HG02759 (cell line): ENCODE measurements at regions not wholly inside any gene's neighbourhood (a gene's known extent, or its start where the extent isn't known, plus 50 kb on each side); places are given as distances from the start of the nearest gene placed in this dataset.
"Not testable (repeated sequence)": the region's sequence is repeated elsewhere in the genome, so short reads cannot be mapped to it uniquely, and the experiment has no call there.

Source experiments
- ATAC-seq: cut with Tn5 transposase; IDR thresholded peaks from one replicate; pipeline ENCODE4 v1.9.1; 2021; ENCODE audit warnings: mild to moderate bottlenecking, moderate library complexity; ENCODE audit not compliant: unreplicated experiment

GRCh38 chr3:181354140-181354539, 357.6 kb upstream of the SOX2 start:
- no peak for ATAC-seq

- ATAC-seq, result no peak
These were observed 354.8 kb upstream of the DNAJC19 start for GRCh38 chr3:181344331-181344730.

DNA sequence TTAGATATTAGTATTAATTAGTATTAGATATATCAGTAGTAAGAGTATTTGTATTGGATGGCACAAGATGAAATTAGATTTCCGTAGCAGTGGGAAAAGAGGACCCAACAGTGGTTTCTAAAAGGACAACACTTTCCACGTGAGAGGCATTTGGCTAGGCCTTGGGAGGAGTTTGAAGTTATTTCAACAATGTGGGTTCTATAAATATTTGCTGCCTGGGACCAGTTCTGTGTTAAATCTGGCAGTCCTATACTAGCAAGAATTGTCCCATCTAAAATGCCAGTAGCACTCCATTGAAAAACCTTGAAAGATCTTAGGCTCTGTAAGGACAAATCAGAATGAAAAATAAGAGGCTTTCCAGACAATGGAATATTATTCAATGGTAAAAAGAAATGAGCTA, 347.1 kb upstream of the DNAJC19 start:
- no peak for ATAC-seq

- no peak for ATAC-seq
These were observed 343.9 kb upstream of the DNAJC19 start for GRCh38 chr3:181333394-181333793.

- ATAC-seq, result no peak
These were observed 341.5 kb upstream of the DNAJC19 start for GRCh38 chr3:181330821-181331563.

DNA sequence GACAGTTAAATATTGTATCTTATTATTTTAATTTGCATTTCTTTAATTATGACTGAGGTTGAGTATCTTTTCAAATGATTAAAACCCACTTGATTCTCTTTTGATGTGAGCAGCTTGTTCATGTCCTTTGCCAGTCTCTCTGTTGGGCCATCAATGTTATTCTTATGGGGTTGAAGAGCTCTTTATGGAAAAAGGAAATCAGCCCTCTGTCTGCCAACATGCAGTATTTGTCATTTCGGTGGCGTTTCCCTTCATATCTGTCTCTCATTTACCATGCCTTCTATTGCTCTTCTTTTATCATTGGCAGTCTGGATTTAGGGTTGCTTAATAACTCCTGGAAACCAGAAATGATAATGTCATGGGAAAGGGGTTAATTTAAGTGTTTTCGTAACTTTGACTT, 340.7 kb upstream of the DNAJC19 start:
- ATAC-seq, result no peak

DNA sequence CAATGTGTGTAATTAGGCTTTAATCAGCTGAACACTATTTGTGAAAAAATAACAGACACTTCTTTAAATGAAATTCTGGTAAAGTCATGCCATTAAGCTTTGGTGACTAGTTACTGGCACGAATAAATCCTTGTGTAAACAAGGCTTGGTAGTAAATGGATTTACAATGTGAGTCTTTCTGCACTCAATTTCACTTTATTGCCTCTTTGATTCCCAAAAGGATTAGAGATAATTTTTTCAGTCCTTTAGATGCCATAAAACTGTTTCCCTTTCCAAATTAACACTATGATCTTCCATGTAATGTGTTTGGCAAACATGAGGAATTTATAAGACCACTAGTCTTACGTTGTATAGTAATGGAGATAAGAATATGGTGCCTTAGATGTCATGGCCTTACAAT, 339.5 kb upstream of the DNAJC19 start:
- ATAC-seq, result no peak

GRCh38 chr3:181328346-181328745, 338.8 kb upstream of the DNAJC19 start:
- no peak for ATAC-seq

GRCh38 chr3:181327349-181327748, 337.8 kb upstream of the DNAJC19 start:
- no peak for ATAC-seq

GRCh38 chr3:181326637-181327223, 337.2 kb upstream of the DNAJC19 start:
- ATAC-seq, result peak; percentile 67

- ATAC-seq, result not testable (repeated sequence)
These were observed 335.0 kb upstream of the DNAJC19 start for GRCh38 chr3:181324516-181324915.

GRCh38 chr3:181318321-181318720, 328.8 kb upstream of the DNAJC19 start:
- no peak for ATAC-seq

DNA sequence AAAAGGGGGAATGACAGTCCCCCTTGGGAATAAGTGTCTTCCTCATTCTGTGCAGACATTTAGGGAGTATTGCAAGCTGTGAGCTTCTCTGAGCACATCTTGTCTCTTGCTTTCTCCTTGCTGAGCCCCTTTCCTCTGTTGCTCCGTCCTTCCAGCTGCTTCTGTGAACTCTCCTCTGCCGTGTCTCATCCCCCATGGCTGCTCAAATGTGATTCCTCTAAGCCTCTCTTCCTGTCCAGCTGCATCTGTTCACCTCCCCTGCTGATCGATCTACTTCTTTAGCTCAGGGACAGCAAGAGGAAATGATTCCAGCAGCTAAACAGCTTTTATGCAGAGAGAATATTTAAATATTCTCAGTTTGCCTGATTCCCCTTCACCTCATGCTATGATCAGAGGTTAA, 328.0 kb upstream of the DNAJC19 start:
- no peak for ATAC-seq

- no peak for ATAC-seq
These were observed 326.9 kb upstream of the DNAJC19 start for GRCh38 chr3:181316482-181316881.

DNA sequence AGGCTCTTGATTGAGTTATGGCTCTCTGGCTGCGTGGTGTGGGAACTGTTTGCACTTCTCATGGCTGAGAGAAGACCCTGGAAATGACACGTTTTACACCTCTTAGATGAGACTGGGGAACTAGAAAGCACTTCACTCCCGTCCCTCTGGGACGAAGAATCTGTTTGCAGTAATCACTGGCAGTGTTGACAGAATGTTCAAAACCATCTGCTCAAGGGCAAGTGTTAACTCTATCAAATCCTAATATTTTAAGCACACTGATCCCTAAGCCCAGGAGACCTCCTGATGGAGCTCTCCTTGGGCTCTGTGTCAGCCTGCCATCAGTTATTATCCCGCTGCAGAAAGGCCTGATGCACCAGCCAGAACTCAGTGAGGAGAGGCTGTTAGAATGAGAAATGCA, 323.8 kb upstream of the DNAJC19 start:
- no peak for ATAC-seq

GRCh38 chr3:181311186-181311585, 321.6 kb upstream of the DNAJC19 start:
- ATAC-seq, result no peak

DNA sequence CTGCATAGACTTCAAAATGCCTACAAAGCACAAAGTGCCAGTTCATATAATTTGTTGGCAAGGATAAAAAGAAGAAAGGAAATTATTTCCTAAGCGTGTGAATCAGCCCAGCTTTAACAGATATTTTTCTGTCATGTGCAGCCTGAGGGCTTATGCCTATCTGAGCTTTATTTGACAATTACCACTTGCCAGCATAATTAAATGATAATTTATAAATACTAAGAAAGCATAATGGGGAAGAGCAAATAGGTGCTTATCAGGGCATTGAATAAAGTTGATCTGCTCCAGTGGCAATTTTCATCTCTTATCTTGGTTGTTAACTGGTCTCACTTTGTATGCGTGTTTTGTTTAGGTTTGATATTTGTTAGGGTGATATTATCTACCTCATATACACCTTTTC, 313.4 kb upstream of the DNAJC19 start:
- no peak for ATAC-seq

DNA sequence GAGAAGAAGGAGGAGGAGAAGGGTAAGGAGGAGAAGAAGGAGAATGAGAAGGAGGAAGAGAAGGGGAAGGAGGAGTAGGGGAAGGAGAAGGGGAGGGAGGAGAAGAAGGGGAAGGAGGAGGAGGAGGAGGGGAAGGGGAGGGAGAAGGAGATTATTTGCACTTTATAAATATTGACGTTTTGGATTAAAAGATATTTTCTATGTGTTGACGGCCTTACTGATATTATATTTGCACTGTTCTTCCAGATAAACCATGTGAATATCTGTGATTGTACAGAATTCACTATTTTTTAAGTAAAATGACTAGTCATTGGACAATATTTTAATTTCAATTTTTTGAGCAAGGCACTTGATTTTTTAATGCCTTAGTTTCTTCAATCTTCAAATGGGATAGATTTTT, 310.5 kb upstream of the DNAJC19 start:
- ATAC-seq, result no peak

DNA sequence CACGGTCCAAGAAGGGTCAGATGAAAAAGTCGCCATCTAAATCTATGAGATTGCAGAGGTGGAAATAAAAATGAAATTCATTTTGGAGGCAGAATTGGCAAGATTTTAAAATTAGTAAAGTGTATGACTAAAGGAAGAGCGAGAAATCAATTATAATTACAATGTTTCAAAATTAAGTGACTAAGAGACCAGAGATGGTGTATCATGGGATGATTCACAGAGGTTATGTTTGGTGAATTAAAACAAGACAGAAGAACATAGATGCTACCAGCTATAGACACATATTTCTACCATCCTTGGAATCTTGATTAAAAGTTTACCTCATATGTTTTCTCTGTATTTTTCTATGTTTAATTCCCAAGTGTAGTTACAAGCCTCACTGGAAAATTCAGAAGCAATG, 308.9 kb upstream of the DNAJC19 start:
- no peak for ATAC-seq

DNA sequence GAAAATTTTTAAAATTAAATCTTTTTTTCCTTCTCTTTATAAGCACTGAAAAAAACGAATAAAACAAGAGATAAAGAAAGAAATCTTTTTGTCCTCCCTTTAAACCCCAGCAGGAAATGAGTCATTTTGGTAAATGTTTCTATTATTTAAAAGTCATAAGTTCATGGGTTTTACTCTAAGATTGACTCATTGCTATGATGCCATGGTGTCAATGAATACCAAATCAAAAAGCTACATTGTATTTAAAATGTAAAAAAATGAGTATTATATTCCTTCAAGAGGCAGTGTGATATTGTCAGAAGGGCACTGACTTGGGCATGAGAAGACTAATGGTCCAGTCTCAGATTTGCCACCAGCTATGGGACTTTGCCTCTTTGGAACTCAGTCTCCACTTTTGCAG, 303.4 kb upstream of the DNAJC19 start:
- peak; percentile 90 for ATAC-seq

- no peak for ATAC-seq
These were observed 301.4 kb upstream of the DNAJC19 start for GRCh38 chr3:181290941-181291340.

DNA sequence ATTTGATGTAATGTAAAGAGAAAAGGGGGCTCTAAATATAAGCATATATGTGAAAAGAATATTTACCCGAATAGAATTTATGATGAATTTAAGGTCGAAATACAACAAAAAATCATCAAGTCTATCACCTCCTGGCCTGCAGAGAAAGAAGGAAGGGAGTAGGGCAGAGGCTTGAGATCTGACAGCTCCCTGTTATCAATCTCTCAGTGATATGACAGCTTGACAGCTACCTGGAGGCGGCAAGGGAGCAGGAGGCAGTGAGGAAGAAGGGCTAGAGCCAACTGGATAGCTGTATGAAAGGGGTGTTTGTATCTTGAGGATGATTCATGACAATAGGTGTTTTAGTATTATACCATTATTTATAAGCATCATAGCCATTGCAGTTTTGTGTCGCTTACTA, 299.8 kb upstream of the DNAJC19 start:
- no peak for ATAC-seq

DNA sequence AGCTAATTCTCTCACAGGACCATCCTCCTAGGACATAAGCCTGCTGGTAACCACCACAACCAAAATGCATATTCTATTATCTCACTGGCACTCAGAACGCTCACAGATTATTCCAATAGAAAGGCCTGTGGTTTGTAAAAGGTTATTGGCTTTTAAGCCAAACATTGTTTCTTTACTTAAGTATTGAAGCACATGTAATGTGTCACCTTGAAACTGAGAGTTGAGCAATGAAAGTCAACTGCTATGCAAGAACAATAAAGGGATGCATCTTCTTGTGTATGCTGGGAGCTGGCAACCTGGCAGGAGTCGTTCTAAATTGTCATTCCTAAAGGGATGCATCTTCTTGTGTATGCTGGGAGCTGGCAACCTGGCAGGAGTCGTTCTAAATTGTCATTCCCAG, 298.6 kb upstream of the DNAJC19 start:
- no peak for ATAC-seq
